ENCODE measurements at regions not wholly inside any gene's neighbourhood (a gene's known extent, or its start where the extent isn't known, plus 50 kb on each side); places are given as distances from the start of the nearest gene placed in this dataset.
"Not testable (repeated sequence)": the region's sequence is repeated elsewhere in the genome, so short reads cannot be mapped to it uniquely, and the experiment has no call there.

DNA sequence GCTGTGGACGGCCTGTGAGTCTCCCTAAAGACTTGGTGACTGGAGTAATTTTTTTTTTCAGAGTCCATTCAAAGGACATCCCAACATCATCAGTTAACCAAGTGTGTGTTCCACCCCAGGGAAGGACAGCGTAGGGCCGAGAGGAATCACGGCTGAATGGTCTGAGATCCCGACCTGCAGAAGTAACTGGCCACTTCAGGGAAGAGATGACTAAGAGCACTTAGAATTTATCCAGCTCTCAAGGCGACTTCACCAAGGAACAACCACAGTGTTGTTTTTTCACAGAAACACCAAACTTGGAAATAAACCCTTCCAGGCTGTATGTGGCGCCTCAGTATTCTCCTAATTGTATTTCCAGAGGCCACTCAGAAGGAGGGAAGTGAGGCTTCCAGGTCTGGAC, 231.6 kb downstream of the FNDC1 start:
- peak; percentile 48 for DNase-seq (ENCODE audit: low spot score)

DNA sequence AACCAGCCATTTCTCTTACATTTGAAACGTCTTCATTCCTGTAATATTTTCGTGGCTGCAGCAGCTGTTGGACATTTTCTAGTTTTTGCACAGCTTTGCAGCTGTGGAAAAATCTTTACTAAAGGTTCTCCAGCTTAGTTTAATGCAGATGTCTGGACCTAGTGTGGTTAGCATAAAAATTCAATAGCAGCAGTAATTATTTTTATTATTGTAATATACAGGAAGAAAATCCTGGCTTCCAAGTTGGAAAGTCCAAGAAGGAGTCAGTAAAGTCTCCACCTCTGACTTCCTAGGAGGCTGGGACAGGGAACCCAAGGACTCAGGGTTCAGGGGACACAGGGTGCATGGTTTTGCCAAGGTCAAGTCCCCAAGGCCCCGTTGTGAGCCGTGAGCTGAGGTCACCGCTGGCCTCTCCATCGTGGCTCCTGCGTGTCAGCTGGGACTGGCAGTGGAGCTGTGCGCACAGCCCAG, 230.6 kb downstream of the FNDC1 start:
- DNase-seq (ENCODE audit: low spot score) = no peak

DNA sequence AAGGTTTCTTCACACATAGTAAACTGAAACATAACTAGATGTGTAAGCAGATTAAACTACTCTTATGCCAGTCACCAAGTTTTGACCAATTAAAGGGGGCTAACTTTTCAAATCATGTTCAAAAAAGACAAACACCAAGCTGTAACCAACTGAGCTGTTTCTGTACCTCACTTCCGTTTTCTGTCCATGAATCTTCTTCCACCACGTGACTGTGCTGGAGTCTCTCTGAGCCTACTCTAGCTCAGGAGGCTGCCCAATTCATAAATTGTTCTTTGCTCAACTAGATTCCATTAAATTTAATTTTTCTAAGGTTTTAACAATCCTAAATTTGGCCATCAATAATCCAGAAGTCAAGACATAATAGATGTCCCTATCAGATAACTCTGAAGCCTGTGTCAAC, 229.4 kb downstream of the FNDC1 start:
- no peak for DNase-seq (ENCODE audit: low spot score)

DNA sequence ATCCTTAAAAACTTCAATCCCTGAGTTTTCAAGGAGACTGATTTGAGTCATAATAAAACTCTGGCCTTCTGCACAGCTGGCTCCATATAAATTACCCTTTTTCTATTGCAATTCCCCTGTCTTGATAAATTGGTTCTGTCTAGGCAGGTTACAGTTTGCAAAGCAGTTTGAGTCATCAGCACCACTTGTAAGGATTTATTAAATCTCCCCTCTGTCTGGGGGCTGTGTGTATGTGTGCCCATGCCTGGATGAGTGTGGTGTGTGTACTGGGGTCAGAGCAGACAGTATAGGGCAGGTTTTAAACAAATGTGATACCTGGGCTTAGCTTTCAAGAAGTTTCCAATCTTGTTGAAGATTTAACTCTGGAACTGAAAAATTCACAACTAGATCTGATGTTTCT, 228.6 kb downstream of the FNDC1 start:
- DNase-seq (ENCODE audit: low spot score) = no peak

GRCh38 chr6:159395609-159396008, 226.4 kb downstream of the FNDC1 start:
- DNase-seq (ENCODE audit: low spot score) = no peak

- not testable (repeated sequence) for DNase-seq (ENCODE audit: low spot score)
These were observed 223.5 kb downstream of the FNDC1 start for GRCh38 chr6:159392695-159393094.

DNA sequence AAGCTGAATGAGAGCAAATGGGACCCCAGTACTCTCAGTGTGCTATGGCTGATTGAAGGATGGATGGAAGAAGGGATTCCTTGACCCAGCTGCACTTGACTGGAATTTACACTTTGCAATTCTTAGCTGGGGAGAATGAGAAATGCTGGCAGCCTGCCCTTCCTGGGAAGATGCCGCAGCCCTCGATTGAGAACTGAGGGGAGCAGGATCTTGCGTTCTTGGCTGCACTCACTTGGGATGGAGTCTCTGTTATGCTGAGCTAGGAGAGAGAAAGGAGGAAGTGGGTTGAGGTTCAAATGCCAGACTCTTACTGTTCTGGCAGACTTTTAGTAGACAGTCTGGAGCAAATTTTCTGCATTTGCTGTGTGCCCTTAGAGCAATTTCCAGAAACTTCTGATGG, 221.2 kb downstream of the FNDC1 start:
- DNase-seq (ENCODE audit: low spot score) = no peak

GRCh38 chr6:159389695-159390094, 220.5 kb downstream of the FNDC1 start:
- no peak for DNase-seq (ENCODE audit: low spot score)

DNA sequence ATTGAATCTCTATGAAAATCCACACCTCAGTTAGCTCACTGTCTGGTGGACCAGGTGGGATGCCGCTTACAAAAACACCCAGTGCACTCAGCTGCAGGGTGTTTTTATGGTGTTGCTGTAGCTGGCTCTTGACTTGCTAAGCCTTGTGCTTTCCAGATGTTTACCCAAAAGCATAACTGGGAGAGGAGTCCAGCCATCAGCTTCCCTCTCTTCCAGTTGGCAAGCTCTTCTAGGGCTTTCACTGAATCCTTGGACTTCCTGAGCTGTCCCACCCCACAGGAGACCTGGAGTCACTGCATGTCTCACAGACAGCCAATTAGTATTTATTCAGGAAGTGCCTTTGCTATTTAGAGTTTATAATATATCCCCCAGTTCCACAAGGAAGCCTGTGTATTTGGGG, 210.9 kb downstream of the FNDC1 start:
- no peak for DNase-seq (ENCODE audit: low spot score)

GRCh38 chr6:159378411-159379328, 209.5 kb downstream of the FNDC1 start:
- DNase-seq (ENCODE audit: low spot score) = no peak

GRCh38 chr6:159376516-159377158, 207.4 kb downstream of the FNDC1 start:
- no peak for DNase-seq (ENCODE audit: low spot score)

- no peak for DNase-seq (ENCODE audit: low spot score)
These were observed 205.8 kb downstream of the FNDC1 start for GRCh38 chr6:159375014-159375413.

DNA sequence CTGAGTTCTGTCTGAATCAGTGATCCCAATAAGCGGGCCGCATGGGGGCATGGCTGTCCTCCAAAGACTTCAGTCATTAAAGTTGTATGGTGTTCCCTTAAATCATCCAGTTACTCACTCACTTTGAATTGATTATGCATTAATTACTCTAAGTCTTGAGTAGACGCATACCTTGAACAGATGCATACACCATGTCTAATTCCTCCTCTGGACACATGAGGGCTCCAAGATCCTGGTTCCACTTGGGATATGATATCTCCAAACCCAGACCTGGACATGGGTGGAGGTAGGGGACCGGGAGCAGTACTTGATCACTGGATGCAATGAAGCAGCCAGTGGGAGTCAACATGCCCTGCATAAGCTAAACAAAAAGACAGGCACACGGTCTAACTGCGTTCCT, 204.5 kb downstream of the FNDC1 start:
- no peak for DNase-seq (ENCODE audit: low spot score)

DNA sequence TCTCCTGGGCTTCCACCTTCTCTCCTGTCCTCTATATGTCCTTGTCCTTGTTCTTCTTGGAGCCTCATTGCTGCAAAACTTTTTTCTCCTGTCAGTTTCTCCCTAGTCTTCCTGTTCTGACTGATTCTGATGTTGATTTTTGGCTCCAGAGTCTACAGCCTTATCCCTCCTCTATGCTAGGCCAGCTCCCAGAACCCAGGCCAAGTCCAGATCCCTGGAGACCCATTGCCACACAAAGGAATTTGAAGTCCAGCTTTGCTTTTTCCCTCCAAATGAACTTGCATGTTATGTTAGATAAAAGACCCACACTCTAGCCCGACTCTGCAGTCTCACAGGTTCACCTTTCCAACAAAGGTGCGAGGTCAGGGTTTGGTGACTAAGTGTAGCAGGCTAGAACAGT, 203.1 kb downstream of the FNDC1 start:
- DNase-seq (ENCODE audit: low spot score) = no peak

DNA sequence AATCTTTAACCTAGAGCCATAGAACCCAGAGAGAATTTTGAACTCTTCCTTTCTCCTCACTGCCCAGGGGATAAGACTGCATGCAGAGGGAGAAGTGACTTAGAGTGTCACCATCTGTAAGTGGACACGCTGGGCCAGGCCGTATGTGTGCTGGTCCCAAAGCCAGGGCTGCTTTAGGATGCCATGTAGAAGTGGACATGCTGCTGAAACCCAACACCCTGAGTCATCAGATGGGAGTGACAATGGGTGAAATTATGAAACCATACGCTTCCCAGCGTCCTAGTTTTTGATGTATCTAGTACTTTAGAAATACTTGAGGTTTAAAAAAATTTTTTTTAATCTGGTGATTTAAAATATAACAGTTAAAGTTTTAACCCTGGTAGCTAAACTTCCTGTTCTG, 191.1 kb downstream of the FNDC1 start:
- DNase-seq (ENCODE audit: low spot score) = no peak

- DNase-seq (ENCODE audit: low spot score) = no peak
These were observed 190.5 kb downstream of the FNDC1 start for GRCh38 chr6:159359581-159360297.

DNA sequence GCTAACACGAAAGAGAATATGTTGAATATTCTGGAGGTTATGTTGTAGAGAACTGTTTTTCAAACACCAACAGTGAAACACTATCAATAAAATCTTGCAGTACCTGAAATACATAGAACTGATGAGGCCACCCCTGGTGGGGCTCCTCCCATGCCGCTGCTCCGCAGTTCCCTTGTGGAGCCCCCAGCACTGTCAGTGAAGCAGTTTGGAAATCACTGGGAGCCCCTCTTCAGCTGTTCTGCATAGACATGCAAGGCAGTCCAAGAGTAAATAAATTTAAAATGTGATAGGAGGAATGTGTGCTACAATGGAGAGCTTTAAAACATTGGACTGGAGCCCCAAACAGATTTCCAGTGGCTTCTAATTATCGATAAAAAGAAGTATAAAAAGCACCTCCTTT, 189.4 kb downstream of the FNDC1 start:
- no peak for DNase-seq (ENCODE audit: low spot score)

- no peak for DNase-seq (ENCODE audit: low spot score)
These were observed 188.2 kb downstream of the FNDC1 start for GRCh38 chr6:159357211-159357915.

GRCh38 chr6:159353193-159353592, 184.0 kb downstream of the FNDC1 start:
- DNase-seq (ENCODE audit: low spot score) = no peak

DNA sequence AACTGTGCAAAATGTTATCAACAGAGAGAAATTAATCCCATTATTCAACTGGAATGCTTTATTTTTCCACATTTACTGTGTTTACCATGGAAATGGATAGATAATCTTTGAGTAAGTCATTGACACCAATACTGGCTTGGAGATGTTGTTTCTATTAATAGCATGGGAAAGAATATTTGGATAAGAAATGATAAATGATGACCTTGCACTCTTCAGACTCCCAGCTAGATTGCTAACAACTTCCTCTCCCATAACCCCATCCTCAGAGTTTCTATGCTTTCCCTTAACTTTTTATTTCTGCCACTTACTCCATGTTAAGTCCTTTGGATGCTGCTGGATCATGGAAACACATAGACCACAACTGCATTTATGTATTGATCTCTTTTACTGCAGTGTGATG, 182.5 kb downstream of the FNDC1 start:
- DNase-seq (ENCODE audit: low spot score) = no peak

- no peak for DNase-seq (ENCODE audit: low spot score)
These were observed 180.7 kb downstream of the FNDC1 start for GRCh38 chr6:159349915-159350314.

DNA sequence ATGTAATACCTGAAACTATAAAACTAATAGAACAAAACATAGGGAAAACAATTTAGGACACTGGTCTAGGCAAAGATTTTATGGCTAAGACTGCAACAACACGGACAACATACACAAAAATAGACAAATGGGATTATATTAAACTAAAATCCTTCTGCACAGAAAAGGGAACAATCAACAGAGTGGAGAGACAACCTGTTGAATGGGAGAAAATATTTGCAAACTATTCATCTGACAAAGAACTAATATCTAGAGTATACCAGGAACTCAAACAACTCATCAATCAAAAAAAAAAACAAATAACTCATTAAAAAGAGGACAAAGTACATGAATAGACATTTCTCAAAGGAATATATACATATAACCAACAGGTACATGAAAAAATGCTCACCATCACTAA, 174.5 kb downstream of the FNDC1 start:
- no peak for DNase-seq (ENCODE audit: low spot score)

Measured in kidney tubule cell (primary cell).